ENCODE measurements at regions not wholly inside any gene's neighbourhood (a gene's known extent, or its start where the extent isn't known, plus 50 kb on each side); places are given as distances from the start of the nearest gene placed in this dataset.
A peak's percentile ranks its signal among the peaks of the same experiment; 100 is the strongest.
"Not testable (repeated sequence)": the region's sequence is repeated elsewhere in the genome, so short reads cannot be mapped to it uniquely, and the experiment has no call there.

GRCh38 chr3:165529451-165529850 is 307.8 kb downstream of the BCHE start:
- intact Hi-C loops (cut with DNase I, micrococcal nuclease), result no loop called here
- ATAC-seq (no peak), DNase-seq (no peak)

- intact Hi-C loops (cut with DNase I, micrococcal nuclease), result no loop called here
- no peak for DNase-seq
- ATAC-seq, result no peak
Measured at GRCh38 chr3:165526367-165526766, 310.9 kb downstream of the BCHE start.

- ATAC-seq (no peak), DNase-seq (no peak)
- intact Hi-C loops (cut with DNase I, micrococcal nuclease), result no loop called here
Measured at GRCh38 chr3:165523801-165524200, 313.4 kb downstream of the BCHE start.

- ATAC-seq, result no peak
- intact Hi-C loops (cut with DNase I, micrococcal nuclease), result no loop called here
Measured at GRCh38 chr3:165522386-165522785, 314.8 kb downstream of the BCHE start.

GRCh38 chr3:165521131-165521871 is 315.9 kb downstream of the BCHE start:
- no peak for DNase-seq
- no peak for ATAC-seq
- intact Hi-C loops (cut with DNase I, micrococcal nuclease), result no loop called here

More at GRCh38 chr3:165522386-165522785, 314.8 kb downstream of the BCHE start:
- no peak for DNase-seq

GRCh38 chr3:165519687-165520086 is 317.5 kb downstream of the BCHE start:
- intact Hi-C loops (cut with DNase I, micrococcal nuclease), result no loop called here
- ATAC-seq (no peak), DNase-seq (no peak)

GRCh38 chr3:165518346-165518745 is 318.9 kb downstream of the BCHE start:
- ATAC-seq (no peak), DNase-seq (no peak)
- intact Hi-C loops (cut with DNase I, micrococcal nuclease), result no loop called here

GRCh38 chr3:165513715-165514701 is 317.8 kb upstream of the SLITRK3 start:
- ATAC-seq (peak; percentile 93), DNase-seq (no peak)
- intact Hi-C loops (cut with DNase I, micrococcal nuclease), result no loop called here

GRCh38 chr3:165507576-165507975 is 311.4 kb upstream of the SLITRK3 start:
- DNase-seq (no peak), ATAC-seq (no peak)
- intact Hi-C loops (cut with DNase I, micrococcal nuclease), result no loop called here

- ATAC-seq (peak; percentile 26), DNase-seq (no peak)
- intact Hi-C loops (cut with DNase I, micrococcal nuclease), result no loop called here
Measured at GRCh38 chr3:165507060-165507459, 310.9 kb upstream of the SLITRK3 start.

GRCh38 chr3:165505657-165506056 is 309.5 kb upstream of the SLITRK3 start:
- ATAC-seq (peak; percentile 85), DNase-seq (no peak)
- intact Hi-C loops (cut with DNase I, micrococcal nuclease), result no loop called here

GRCh38 chr3:165504554-165504953 is 308.4 kb upstream of the SLITRK3 start:
- no peak for ATAC-seq
- intact Hi-C loops (cut with DNase I, micrococcal nuclease), result no loop called here
- no peak for DNase-seq

- DNase-seq, result no peak
- intact Hi-C loops (cut with DNase I, micrococcal nuclease), result no loop called here
- no peak for ATAC-seq
Measured at GRCh38 chr3:165503825-165504224, 307.6 kb upstream of the SLITRK3 start.

- DNase-seq (no peak), ATAC-seq (peak; percentile 68)
- intact Hi-C loops (cut with DNase I, micrococcal nuclease), result no loop called here
Measured at GRCh38 chr3:165503346-165503745, 307.2 kb upstream of the SLITRK3 start.

- no peak for DNase-seq
- intact Hi-C loops (cut with DNase I, micrococcal nuclease), result no loop called here
- ATAC-seq, result no peak
Measured at GRCh38 chr3:165502707-165503106, 306.5 kb upstream of the SLITRK3 start.

GRCh38 chr3:165498742-165499141 is 302.6 kb upstream of the SLITRK3 start:
- intact Hi-C loops (cut with DNase I, micrococcal nuclease); ATAC-seq; DNase-seq: not testable (repeated sequence)

GRCh38 chr3:165491487-165491886 is 295.3 kb upstream of the SLITRK3 start:
- intact Hi-C loops (cut with DNase I, micrococcal nuclease), result no loop called here
- DNase-seq (no peak), ATAC-seq (no peak)

GRCh38 chr3:165476399-165477060 is 280.3 kb upstream of the SLITRK3 start:
- DNase-seq (no peak), ATAC-seq (no peak)
- intact Hi-C loops (cut with DNase I, micrococcal nuclease), result no loop called here

- intact Hi-C loops (cut with DNase I, micrococcal nuclease), result no loop called here
- DNase-seq (no peak), ATAC-seq (no peak)
Measured at GRCh38 chr3:165466856-165467255, 270.7 kb upstream of the SLITRK3 start.
